ENCODE measurements at regions not wholly inside any gene's neighbourhood (a gene's known extent, or its start where the extent isn't known, plus 50 kb on each side); places are given as distances from the start of the nearest gene placed in this dataset.

- TF ChIP-seq CUX1 (IDR thresholded peaks at IDR 0.05; ENCODE audit: insufficient replicate concordance, low read depth, low read length) = no peak
- no peak for TF ChIP-seq CBX3 (IDR thresholded peaks at IDR 0.05; ENCODE audit: borderline replicate concordance, low read depth)
- TF ChIP-seq ZNF24 (IDR thresholded peaks at IDR 0.05) = no peak
Measured at GRCh38 chr11:27773884-27774283, 73.6 kb upstream of the BDNF start (continued).

GRCh38 chr11:27771516-27771915 is 71.3 kb upstream of the BDNF start:
- H2AFZ ChIP-seq (ENCODE audit: control insufficient read depth, low read depth, low read length) = no peak overlapping the region
- ChIA-PET CTCF (interaction anchor here (1.2 kb wide), 1 partner anchor 14 kb away, joined by 3 read pairs; no protein-coding TSS in a partner anchor), SMC1A (ENCODE audit: uncharacterized antibody, unreplicated experiment) (interaction anchor here (0.9 kb wide), 2 partner anchors 312 to 1565 kb away, joined by 3 to 5 read pairs; no protein-coding TSS in a partner anchor), RAD21 (ENCODE audit: unreplicated experiment) (no interaction called here), POLR2A (no interaction called here)
- no peaks in the 10 kb centered on the region for H3K4me1 ChIP-seq (ENCODE audit: control insufficient read depth, insufficient read depth, low read length)
- no peak overlapping the region for H3K9ac ChIP-seq (ENCODE audit: control insufficient read depth, insufficient read depth, low read length)
- no peak for ATAC-seq
- no peak for FAIRE-seq
- no peak overlapping the region for H3K4me3 ChIP-seq
- H3K9me3 ChIP-seq (replicated peaks; ENCODE audit: control insufficient read depth, insufficient read depth, low read length) = no peaks in the 10 kb centered on the region
- H3K27me3 ChIP-seq (replicated peaks in 1 of 2; ENCODE audit: control insufficient read depth in 2 of 2, insufficient read depth in 2 of 2, low read length in 1 of 2) = no peaks in the 10 kb centered on the region
- BruUV-seq (replicated peaks) = no TSS peak
- in situ Hi-C loops (cut with MboI) = no loop called here
- no peaks in the 10 kb centered on the region for H3K36me3 ChIP-seq (ENCODE audit: control insufficient read depth in 2 of 2, insufficient read depth in 2 of 2, low read length in 1 of 2)
- DNase-seq (ENCODE audit: low read depth, low spot score) = no peak
- H3K27ac ChIP-seq (ENCODE audit: control insufficient read depth, insufficient read depth) = no peak overlapping the region
- intact Hi-C loops (cut with micrococcal nuclease; ENCODE audit: unreplicated experiment) = no loop called here
- no peaks in the 10 kb centered on the region for H3K79me2 ChIP-seq (ENCODE audit: control insufficient read depth, insufficient read depth, low read length)
- no peak overlapping the region for H3K4me2 ChIP-seq (ENCODE audit: control insufficient read depth, insufficient read depth)
- no peaks in the 10 kb centered on the region for H4K20me1 ChIP-seq (ENCODE audit: control insufficient read depth, insufficient read depth)
- no peak for TF ChIP-seq STAT1 (conservative IDR thresholded peaks at IDR 0.05)
- TF ChIP-seq CEBPB (IDR thresholded peaks at IDR 0.05; ENCODE audit: borderline replicate concordance in 1 of 2, low read depth in 2 of 2, low read length in 2 of 2) = no peak
- no peak for TF ChIP-seq YY1 (IDR thresholded peaks at IDR 0.05; ENCODE audit: low read depth, low read length)
- no peak for TF ChIP-seq POU2F2 (IDR thresholded peaks at IDR 0.05; ENCODE audit: borderline replicate concordance, low read depth, low read length)
- no peak for TF ChIP-seq EGR1 (IDR thresholded peaks at IDR 0.05; ENCODE audit: borderline replicate concordance in 1 of 2, low read depth in 2 of 2, low read length in 2 of 2)
- no peak for TF ChIP-seq EP300 (IDR thresholded peaks at IDR 0.05; ENCODE audit: borderline replicate concordance in 1 of 2, control insufficient read depth in 1 of 2, low read depth in 2 of 2, low read length in 2 of 2)
- TF ChIP-seq HDGF (IDR thresholded peaks at IDR 0.05) = no peak
- no peak for TF ChIP-seq ZBTB40 (IDR thresholded peaks at IDR 0.05; ENCODE audit: borderline replicate concordance)
